GM23338 (cell line): ENCODE measurements at regions not wholly inside any gene's neighbourhood (a gene's known extent, or its start where the extent isn't known, plus 50 kb on each side); places are given as distances from the start of the nearest gene placed in this dataset.

ENCODE experiments used
- CREB1 ChIP-seq: fragments of 250-450 bp; sonication (Bioruptor Pico); IDR thresholded peaks from 2 replicates; pipeline ENCODE4 v1.5.0; 2020; ENCODE audit warnings: low read depth, mild to moderate bottlenecking, moderate library complexity
- CTCF ChIP-seq, 2 experiments: fragments of 200-600 bp in 1 of 2; sonication (generic) in 1 of 2; conservative IDR thresholded peaks; 2 replicates each; pipeline versions ENCODE4 v1.5.1 to v1.6.1; 2016 to 2017; ENCODE audit warnings: antibody characterized with exemption in 2 of 2, low read depth in 2 of 2, mild to moderate bottlenecking in 2 of 2, moderate library complexity in 1 of 2
- ETS1 ChIP-seq: IDR thresholded peaks from 2 replicates; pipeline ENCODE4 v1.6.1; 2016; ENCODE audit warnings: antibody characterized with exemption
- EZH2 ChIP-seq: fragments of 200-600 bp; sonication (generic); IDR thresholded peaks from one replicate; pipeline ENCODE4 v1.8.0; 2017; ENCODE audit warnings: antibody characterized with exemption, mild to moderate bottlenecking, low read depth; ENCODE audit not compliant: unreplicated experiment
- EZH2phosphoT487 ChIP-seq: fragments of 200-600 bp; sonication (generic); IDR thresholded peaks from one replicate; pipeline ENCODE4 v1.8.1; 2018; ENCODE audit warnings: antibody characterized with exemption; ENCODE audit not compliant: unreplicated experiment
- JUNB ChIP-seq: IDR thresholded peaks from one replicate; pipeline ENCODE4 v1.6.1; 2016; ENCODE audit warnings: antibody characterized with exemption; ENCODE audit not compliant: unreplicated experiment
- NANOG ChIP-seq: IDR thresholded peaks from 2 replicates; pipeline ENCODE4 v1.6.1; 2016; ENCODE audit warnings: antibody characterized with exemption, borderline replicate concordance
- POLR2AphosphoS5 ChIP-seq: IDR thresholded peaks from 2 replicates; pipeline ENCODE4 v1.6.1; 2016; ENCODE audit warnings: antibody characterized with exemption, low read depth
- REST ChIP-seq: IDR thresholded peaks from one replicate; pipeline ENCODE4 v1.6.1; 2018; ENCODE audit warnings: antibody characterized with exemption; ENCODE audit not compliant: unreplicated experiment
- STAT1 ChIP-seq: IDR thresholded peaks from one replicate; pipeline ENCODE4 v1.6.1; 2016; ENCODE audit warnings: antibody characterized with exemption; ENCODE audit not compliant: unreplicated experiment
- ZNF114 ChIP-seq: fragments of 250-450 bp; sonication (Bioruptor Pico); IDR thresholded peaks from 2 replicates; pipeline ENCODE4 v1.5.0; 2020; ENCODE audit warnings: mild to moderate bottlenecking, moderate library complexity
- ZNF331 ChIP-seq: fragments of 250-450 bp; sonication (Bioruptor Pico); IDR thresholded peaks from 2 replicates; pipeline ENCODE4 v1.5.0; 2020; ENCODE audit warnings: low read depth, mild to moderate bottlenecking, moderate library complexity
- ZNF462 ChIP-seq: fragments of 250-450 bp; sonication (Bioruptor Pico); IDR thresholded peaks from 2 replicates; pipeline ENCODE4 v1.5.0; 2020; ENCODE audit warnings: mild to moderate bottlenecking, moderate library complexity

GRCh38 chr9:79222483-79222882, 349.3 kb upstream of the TLE4 start:
- TF ChIP-seq REST = no peak
- no peak for TF ChIP-seq CTCF (conservative IDR thresholded peaks at IDR 0.05; ENCODE audit: low read depth in 2 of 2)
- TF ChIP-seq EZH2 = no peak
- no peak for TF ChIP-seq POLR2AphosphoS5
- TF ChIP-seq NANOG = no peak
- no peak for TF ChIP-seq CREB1 (CRISPR knock-in tag)
- TF ChIP-seq EZH2phosphoT487 = no peak
- TF ChIP-seq ETS1 = no peak
- no peak for TF ChIP-seq ZNF114 (CRISPR knock-in tag)
- no peak for TF ChIP-seq JUNB
- TF ChIP-seq ZNF331 (CRISPR knock-in tag) = no peak
- TF ChIP-seq ZNF462 (CRISPR knock-in tag) = no peak
- no peak for TF ChIP-seq STAT1
